GM19467 (cell line): ENCODE measurements at regions not wholly inside any gene's neighbourhood (a gene's known extent, or its start where the extent isn't known, plus 50 kb on each side); places are given as distances from the start of the nearest gene placed in this dataset.

Experiments used
- ATAC-seq: cut with Tn5 transposase; IDR thresholded peaks from one replicate; pipeline ENCODE4 v1.9.1; 2021; ENCODE audit warnings: mild to moderate bottlenecking, moderate library complexity; ENCODE audit not compliant: unreplicated experiment

- no peak for ATAC-seq
Observed at GRCh38 chr13:40102854-40103253, 447.4 kb downstream of the COG6 start.

- ATAC-seq = no peak
Observed at GRCh38 chr13:40103864-40104263, 448.4 kb downstream of the COG6 start.

- no peak for ATAC-seq
Observed at GRCh38 chr13:40105231-40105630, 449.8 kb downstream of the COG6 start.

- ATAC-seq = no peak
Observed at GRCh38 chr13:40109351-40109844, 453.9 kb downstream of the COG6 start.

GRCh38 chr13:40113643-40114304, 458.3 kb downstream of the COG6 start:
- ATAC-seq = no peak

GRCh38 chr13:40114305-40114896, 458.9 kb downstream of the COG6 start:
- ATAC-seq = no peak

- ATAC-seq = no peak
Observed at GRCh38 chr13:40115426-40115825, 460.0 kb downstream of the COG6 start.

- ATAC-seq = peak; percentile 82
Observed at GRCh38 chr13:40116008-40116407, 460.5 kb downstream of the COG6 start.

- ATAC-seq = no peak
Observed at GRCh38 chr13:40118337-40118736, 462.9 kb downstream of the COG6 start.

- no peak for ATAC-seq
Observed at GRCh38 chr13:40119852-40120251, 464.4 kb downstream of the COG6 start.

- ATAC-seq = no peak
Observed at GRCh38 chr13:40120288-40120687, 464.8 kb downstream of the COG6 start.

- no peak for ATAC-seq
Observed at GRCh38 chr13:40120781-40121180, 465.3 kb downstream of the COG6 start.

- no peak for ATAC-seq
Observed at GRCh38 chr13:40121722-40122121, 466.3 kb downstream of the COG6 start.

GRCh38 chr13:40123962-40124632, 468.6 kb downstream of the COG6 start:
- no peak for ATAC-seq

GRCh38 chr13:40124633-40125015, 469.2 kb downstream of the COG6 start:
- no peak for ATAC-seq

- ATAC-seq = no peak
Observed at GRCh38 chr13:40125336-40125735, 469.9 kb downstream of the COG6 start.

GRCh38 chr13:40126306-40127085, 471.0 kb downstream of the COG6 start:
- ATAC-seq = no peak

- no peak for ATAC-seq
Observed at GRCh38 chr13:40127476-40127875, 472.0 kb downstream of the COG6 start.

GRCh38 chr13:40127925-40128324, 472.5 kb downstream of the COG6 start:
- no peak for ATAC-seq

- no peak for ATAC-seq
Observed at GRCh38 chr13:40129467-40129866, 474.0 kb downstream of the COG6 start.

- ATAC-seq = no peak
Observed at GRCh38 chr13:40130871-40131636, 475.6 kb downstream of the COG6 start.
